ENCODE measurements at regions not wholly inside any gene's neighbourhood (a gene's known extent, or its start where the extent isn't known, plus 50 kb on each side); places are given as distances from the start of the nearest gene placed in this dataset.
"Not testable (repeated sequence)": the region's sequence is repeated elsewhere in the genome, so short reads cannot be mapped to it uniquely, and the experiment has no call there.

DNA sequence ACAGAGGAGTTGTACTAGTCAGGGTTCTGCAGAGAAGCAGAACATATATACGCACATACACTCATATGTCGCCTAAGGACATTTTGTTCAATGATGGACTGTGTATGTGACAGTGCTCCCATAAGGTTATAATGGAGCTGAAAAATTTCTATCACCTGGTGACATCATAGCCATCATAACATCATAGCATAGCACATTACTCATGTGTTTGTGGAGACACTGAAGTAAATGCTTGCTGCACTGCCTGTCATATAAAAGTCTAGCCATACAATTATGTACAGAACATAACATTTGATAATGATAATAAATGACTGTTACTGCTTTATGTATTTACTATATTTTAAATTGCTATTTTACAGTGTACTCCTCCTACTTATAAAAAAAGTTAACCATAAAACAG is 83.1 kb downstream of the TSN start:
- ATAC-seq (ENCODE audit: low FRiP score) (no peak), DNase-seq (ENCODE audit: low spot score) (no peak)
- TF ChIP-seq CTCF (IDR thresholded peaks at IDR 0.05) = no peak

GRCh38 chr2:121839584-121839983 is 84.1 kb downstream of the TSN start:
- TF ChIP-seq CTCF (IDR thresholded peaks at IDR 0.05) = no peak
- ATAC-seq (ENCODE audit: low FRiP score) (no peak), DNase-seq (ENCODE audit: low spot score) (no peak)

- ATAC-seq (ENCODE audit: low FRiP score) = no peak
- no peak for TF ChIP-seq CTCF (IDR thresholded peaks at IDR 0.05)
These were observed 93.8 kb downstream of the TSN start for GRCh38 chr2:121849236-121849635.

DNA sequence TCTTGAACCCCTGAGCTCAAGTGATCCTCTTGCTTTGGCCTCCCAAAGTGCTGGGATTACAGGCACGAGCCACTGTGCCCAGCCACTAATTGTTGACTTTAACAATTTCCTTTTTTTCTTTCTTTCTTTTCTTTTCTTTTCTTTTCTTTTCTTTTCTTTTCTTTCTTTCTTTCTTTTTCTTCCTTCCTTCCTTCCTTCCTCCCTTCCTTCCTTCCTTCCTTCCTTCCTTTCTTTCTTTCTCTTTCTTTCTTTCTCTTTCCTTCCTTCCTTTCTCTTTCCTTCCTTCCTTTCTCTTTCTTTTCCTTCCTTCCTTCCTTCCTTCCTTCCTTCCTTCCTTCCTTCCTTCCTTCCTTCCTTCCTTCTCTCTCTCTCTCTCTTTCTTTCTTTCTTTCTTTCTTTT is 97.7 kb downstream of the TSN start:
- ATAC-seq (ENCODE audit: low FRiP score) = not testable (repeated sequence)

More at GRCh38 chr2:121849236-121849635, 93.8 kb downstream of the TSN start:
- no peak for DNase-seq (ENCODE audit: low spot score)

GRCh38 chr2:121855510-121855909 is 100.1 kb downstream of the TSN start:
- TF ChIP-seq CTCF (IDR thresholded peaks at IDR 0.05) = no peak
- no peak for DNase-seq (ENCODE audit: low spot score)
- ATAC-seq (ENCODE audit: low FRiP score) = no peak

More for the DNA sequence above, 97.7 kb downstream of the TSN start:
- DNase-seq (ENCODE audit: low spot score) = not testable (repeated sequence)

DNA sequence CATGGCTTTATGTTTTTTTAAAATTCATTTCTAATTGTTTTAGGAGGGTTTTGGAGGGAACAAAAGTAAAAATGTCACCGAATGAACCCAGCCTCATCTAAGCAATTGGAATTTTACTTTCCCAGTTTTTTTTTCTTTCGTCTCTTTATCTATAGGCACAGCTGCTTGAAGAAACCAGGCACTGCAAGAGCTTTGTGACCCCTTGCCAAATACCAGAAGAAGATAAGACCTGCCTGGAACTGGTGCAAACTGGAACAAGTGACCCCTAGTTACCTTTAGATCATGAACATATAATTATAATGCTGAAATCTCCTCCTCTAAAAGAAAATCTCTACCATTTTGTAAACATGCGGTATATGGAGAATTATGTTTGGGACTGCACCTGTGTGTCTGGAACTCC is 100.9 kb downstream of the TSN start:
- DNase-seq (ENCODE audit: low spot score) (no peak), ATAC-seq (ENCODE audit: low FRiP score) (no peak)
- TF ChIP-seq CTCF (IDR thresholded peaks at IDR 0.05) = no peak

DNA sequence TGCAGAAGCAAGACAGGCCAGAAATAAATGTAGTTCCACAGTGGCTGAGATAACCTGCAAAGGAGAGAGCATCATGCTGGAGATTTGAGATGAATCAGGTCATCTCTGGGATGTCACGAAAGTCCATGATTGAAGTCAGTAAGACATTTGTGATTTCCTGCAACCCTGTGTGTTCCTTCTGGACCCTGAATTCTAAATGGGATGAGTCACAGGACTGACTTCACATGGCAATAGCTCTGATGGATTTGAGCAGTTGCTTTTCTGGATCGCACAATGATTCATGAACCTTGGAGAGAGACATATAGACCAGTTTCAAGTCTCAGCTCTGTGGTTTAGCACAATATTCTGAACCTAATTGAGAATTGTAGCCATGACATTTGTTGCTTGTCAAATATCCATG is 102.9 kb downstream of the TSN start:
- TF ChIP-seq CTCF (IDR thresholded peaks at IDR 0.05) = no peak
- ATAC-seq (ENCODE audit: low FRiP score) (no peak), DNase-seq (ENCODE audit: low spot score) (no peak)

- DNase-seq (ENCODE audit: low spot score) (no peak), ATAC-seq (ENCODE audit: low FRiP score) (no peak)
- no peak for TF ChIP-seq CTCF (IDR thresholded peaks at IDR 0.05)
These were observed 103.4 kb downstream of the TSN start for GRCh38 chr2:121858847-121859246.

Measured in omental fat pad (tissue), 3 donors.